Lower leg skin (tissue), 4 donors: ENCODE measurements at regions not wholly inside any gene's neighbourhood (a gene's known extent, or its start where the extent isn't known, plus 50 kb on each side); places are given as distances from the start of the nearest gene placed in this dataset.

ENCODE experiments used
- DNase-seq, 2 donors: peaks; one replicate each; pipeline ENCODE4 v3.0.0-alpha.2; 2019; ENCODE audit warnings: low spot score in 2 of 2
- H3K4me3 ChIP-seq: fragments of 200-600 bp; sonication (generic); 2 replicates; pipeline ENCODE4 v1.5.1; 2017; ENCODE audit warnings: mild to moderate bottlenecking, low read depth; ENCODE audit not compliant: poor library complexity, severe bottlenecking
- POLR2A ChIP-seq, 2 donors: fragments of 450-650 bp; IDR thresholded peaks; one replicate each; pipeline ENCODE4 v1.6.1; 2016 to 2017; ENCODE audit warnings: antibody characterized with exemption in 2 of 2, mild to moderate bottlenecking in 1 of 2, moderate library complexity in 1 of 2
- WGBS, 2 donors: methylation state at CpG; one replicate each; pipeline ENCODE4 v1.1.5; 2018; 5-methylcytosine and 5-hydroxymethylcytosine counted together
- intact Hi-C: fragments of 100-400 bp; cut with DNase I; formaldehyde crosslinking; loops from one replicate; pipeline ENCODE4 v1.15.0; 2023; ENCODE audit warnings: low total_unique reads
- TF ChIP-seq, protein P1 (sequence below), 3 donors: fragments of 450-650 bp; IDR thresholded peaks; one replicate each; pipeline ENCODE4 v1.5.1; 2016; ENCODE audit warnings: antibody characterized with exemption in 3 of 3, mild to moderate bottlenecking in 3 of 3, moderate library complexity in 2 of 3

DNA sequence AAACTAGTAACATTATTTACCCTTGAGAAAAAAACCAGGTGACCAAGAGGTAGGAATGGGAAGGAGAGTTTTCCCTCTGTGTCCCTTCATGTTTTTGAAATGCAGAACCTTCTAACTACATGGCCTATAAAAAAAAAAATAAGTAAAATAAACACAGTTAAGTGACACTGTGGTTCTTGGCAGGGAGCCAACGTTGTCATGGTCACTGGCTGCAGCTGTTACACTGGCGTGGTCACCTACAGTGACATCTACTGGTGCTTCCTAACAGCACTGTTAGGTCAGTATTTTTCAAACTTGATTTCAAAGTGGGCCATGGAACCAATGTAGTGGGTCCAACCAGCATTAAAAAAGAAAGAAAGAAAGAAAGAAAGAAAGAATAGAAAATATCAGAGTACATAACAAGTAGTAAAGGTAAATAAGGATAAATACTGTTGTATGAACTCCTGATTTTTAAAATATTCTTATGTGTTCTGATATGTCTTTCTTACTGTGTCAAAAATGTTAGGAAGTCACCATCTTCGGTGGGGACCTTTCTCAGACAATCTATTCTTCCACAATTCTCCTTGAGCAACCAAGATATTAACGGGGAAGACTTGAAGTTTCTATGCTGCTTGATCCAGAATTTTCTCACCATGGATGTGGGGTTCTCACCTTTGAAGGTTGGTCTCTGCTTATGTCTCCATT is 59.1 kb upstream of the PJA2 start:
- WGBS, 2 donors = 42 to 43% methylated on average over 4 of the region's 4 CpGs
- intact Hi-C loops = no loop called here
- peak; percentile 95 to 98 for DNase-seq
- TF ChIP-seq, protein P1, sequence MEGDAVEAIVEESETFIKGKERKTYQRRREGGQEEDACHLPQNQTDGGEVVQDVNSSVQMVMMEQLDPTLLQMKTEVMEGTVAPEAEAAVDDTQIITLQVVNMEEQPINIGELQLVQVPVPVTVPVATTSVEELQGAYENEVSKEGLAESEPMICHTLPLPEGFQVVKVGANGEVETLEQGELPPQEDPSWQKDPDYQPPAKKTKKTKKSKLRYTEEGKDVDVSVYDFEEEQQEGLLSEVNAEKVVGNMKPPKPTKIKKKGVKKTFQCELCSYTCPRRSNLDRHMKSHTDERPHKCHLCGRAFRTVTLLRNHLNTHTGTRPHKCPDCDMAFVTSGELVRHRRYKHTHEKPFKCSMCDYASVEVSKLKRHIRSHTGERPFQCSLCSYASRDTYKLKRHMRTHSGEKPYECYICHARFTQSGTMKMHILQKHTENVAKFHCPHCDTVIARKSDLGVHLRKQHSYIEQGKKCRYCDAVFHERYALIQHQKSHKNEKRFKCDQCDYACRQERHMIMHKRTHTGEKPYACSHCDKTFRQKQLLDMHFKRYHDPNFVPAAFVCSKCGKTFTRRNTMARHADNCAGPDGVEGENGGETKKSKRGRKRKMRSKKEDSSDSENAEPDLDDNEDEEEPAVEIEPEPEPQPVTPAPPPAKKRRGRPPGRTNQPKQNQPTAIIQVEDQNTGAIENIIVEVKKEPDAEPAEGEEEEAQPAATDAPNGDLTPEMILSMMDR (IDR thresholded peaks at IDR 0.05) = peak in 1 of 3 donors; percentile 22
- TF ChIP-seq POLR2A (IDR thresholded peaks at IDR 0.05) = no peak
- no peak overlapping the region for H3K4me3 ChIP-seq

GRCh38 chr5:109468288-109468676 is 58.5 kb upstream of the PJA2 start:
- intact Hi-C loops = no loop called here
- 78 to 97% methylated on average over 1 of the region's 1 CpG for WGBS, 2 donors
- no peak overlapping the region for H3K4me3 ChIP-seq
- TF ChIP-seq, protein P1 (IDR thresholded peaks at IDR 0.05) = no peak
- TF ChIP-seq POLR2A (IDR thresholded peaks at IDR 0.05) = no peak
- no peak for DNase-seq

DNA sequence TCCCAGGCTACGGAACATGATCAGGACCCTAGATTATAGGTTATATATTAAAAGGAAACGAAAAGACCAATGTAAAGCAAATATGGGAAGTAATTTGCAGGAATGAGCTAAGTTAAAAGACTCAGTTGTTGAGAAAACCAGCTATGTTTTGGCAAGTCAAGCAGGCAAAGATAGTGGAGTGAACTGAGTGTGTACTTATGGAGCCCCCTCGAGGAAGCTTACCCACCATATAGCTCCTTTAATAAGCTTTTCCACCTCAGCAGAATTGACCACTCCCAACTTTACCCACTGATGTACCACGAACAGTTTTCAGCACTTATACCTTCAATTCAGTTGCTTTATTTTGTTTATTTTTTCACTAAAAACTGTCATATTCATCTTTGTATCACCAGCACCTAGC is 57.3 kb upstream of the PJA2 start:
- intact Hi-C loops = no loop called here
- 85 to 89% methylated on average over 4 of the region's 4 CpGs for WGBS, 2 donors
- TF ChIP-seq, protein P1 (IDR thresholded peaks at IDR 0.05) = no peak
- no peak for TF ChIP-seq POLR2A (IDR thresholded peaks at IDR 0.05)
- no peak overlapping the region for H3K4me3 ChIP-seq
- DNase-seq = no peak
